WTC11 (cell line): ENCODE measurements at regions not wholly inside any gene's neighbourhood (a gene's known extent, or its start where the extent isn't known, plus 50 kb on each side); places are given as distances from the start of the nearest gene placed in this dataset.
A peak's percentile ranks its signal among the peaks of the same experiment; 100 is the strongest.

Source experiments
- ATAC-seq: fragments of 200-7000 bp; cut with Tn5 transposase; 2 replicates; pipeline ENCODE4 v1.10.0; 2021; ENCODE audit warnings: mild to moderate bottlenecking, moderate library complexity
- CTCF ChIA-PET: fragments of 300-600 bp; sonication (Branson Sonifier 250); formaldehyde crosslinking; loops from one replicate; lab custom pipeline; 2021; ENCODE audit warnings: antibody characterized with exemption; lab: Charles Lee
- POLR2A ChIA-PET: fragments of 350-600 bp; sonication (Branson Sonifier 250); formaldehyde crosslinking; loops from one replicate; lab custom pipeline; 2021; ENCODE audit warnings: antibody characterized with exemption; lab: Charles Lee
- DNase-seq: peaks from one replicate; pipeline ENCODE4 v3.0.0; 2021; ENCODE audit warnings: low spot score
- H3K27ac Mint-ChIP-seq: 2 replicates; pipeline ENCODE4 v1.8.0; 2021; ENCODE audit warnings: mixed read lengths
- H3K27me3 Mint-ChIP-seq: 2 replicates; pipeline ENCODE4 v1.8.0; 2021; ENCODE audit warnings: low read depth, mild to moderate bottlenecking, moderate library complexity, mixed read lengths
- H3K36me3 Mint-ChIP-seq: 2 replicates; pipeline ENCODE4 v1.8.0; 2021; ENCODE audit warnings: mixed read lengths
- H3K4me1 Mint-ChIP-seq: 2 replicates; pipeline ENCODE4 v1.8.0; 2022; ENCODE audit warnings: mixed read lengths
- H3K4me3 Mint-ChIP-seq: 2 replicates; pipeline ENCODE4 v1.8.0; 2021; ENCODE audit warnings: mild to moderate bottlenecking, moderate library complexity, mixed read lengths
- H3K9me3 Mint-ChIP-seq: 2 replicates; pipeline ENCODE4 v1.8.0; 2021; ENCODE audit warnings: mixed read lengths
- ATF1 ChIP-seq: sonication (generic); formaldehyde crosslinking; IDR thresholded peaks from 2 replicates; pipeline ENCODE4 v1.8.1; 2023; ENCODE audit warnings: mild to moderate bottlenecking, moderate library complexity, missing genetic modification reagents
- ATF2 ChIP-seq: sonication (generic); formaldehyde crosslinking; IDR thresholded peaks from 2 replicates; pipeline ENCODE4 v1.8.1; 2022; ENCODE audit warnings: low read depth, missing genetic modification reagents, borderline replicate concordance
- CREB1 ChIP-seq: sonication (generic); formaldehyde crosslinking; IDR thresholded peaks from 2 replicates; pipeline ENCODE4 v1.8.0; 2023; ENCODE audit warnings: mild to moderate bottlenecking, missing genetic modification reagents
- ETV6 ChIP-seq: sonication (generic); formaldehyde crosslinking; IDR thresholded peaks from 2 replicates; pipeline ENCODE4 v1.8.1; 2022; ENCODE audit warnings: mild to moderate bottlenecking, missing genetic modification reagents
- GRHL2 ChIP-seq: fragments of 250-450 bp; sonication (Bioruptor Pico); IDR thresholded peaks from 2 replicates; pipeline ENCODE4 v1.8.0; 2022; ENCODE audit warnings: mild to moderate bottlenecking, moderate library complexity; ENCODE audit not compliant: insufficient replicate concordance, severe bottlenecking
- GTF2I ChIP-seq: fragments of 250-450 bp; sonication (Bioruptor Pico); conservative IDR thresholded peaks from 2 replicates; pipeline ENCODE4 v1.4.0; 2021; ENCODE audit warnings: mild to moderate bottlenecking
- HMGA2 ChIP-seq: fragments of 250-450 bp; sonication (Bioruptor Pico); IDR thresholded peaks from 2 replicates; pipeline ENCODE4 v1.4.0; 2021; ENCODE audit warnings: mild to moderate bottlenecking, moderate library complexity
- JUN ChIP-seq: sonication (generic); formaldehyde crosslinking; IDR thresholded peaks from 2 replicates; pipeline ENCODE4 v1.8.0; 2023; ENCODE audit warnings: mild to moderate bottlenecking, missing genetic modification reagents
- NFE2L1 ChIP-seq: sonication (generic); formaldehyde crosslinking; IDR thresholded peaks from 2 replicates; pipeline ENCODE4 v1.8.1; 2023; ENCODE audit warnings: missing genetic modification reagents
- NR2C2 ChIP-seq: sonication (generic); formaldehyde crosslinking; IDR thresholded peaks from 2 replicates; pipeline ENCODE4 v1.8.0; 2022; ENCODE audit warnings: mild to moderate bottlenecking, missing genetic modification reagents
- PRDM15 ChIP-seq: sonication (generic); formaldehyde crosslinking; IDR thresholded peaks from 2 replicates; pipeline ENCODE4 v1.8.0; 2022; ENCODE audit warnings: missing genetic modification reagents
- PRRX2 ChIP-seq: fragments of 250-450 bp; sonication (Bioruptor Pico); IDR thresholded peaks from 2 replicates; pipeline ENCODE4 v1.8.0; 2021; ENCODE audit warnings: mild to moderate bottlenecking
- RORB ChIP-seq: fragments of 250-450 bp; sonication (Bioruptor Pico); IDR thresholded peaks from 2 replicates; pipeline ENCODE4 v1.9.0; 2021; ENCODE audit warnings: mild to moderate bottlenecking
- SMAD3 ChIP-seq: sonication (generic); formaldehyde crosslinking; IDR thresholded peaks from 2 replicates; pipeline ENCODE4 v1.8.0; 2022; ENCODE audit warnings: missing genetic modification reagents, mild to moderate bottlenecking, borderline replicate concordance
- SMAD4 ChIP-seq: sonication (generic); formaldehyde crosslinking; IDR thresholded peaks from 2 replicates; pipeline ENCODE4 v1.8.0; 2022; ENCODE audit warnings: mild to moderate bottlenecking, missing genetic modification reagents
- TP53 ChIP-seq: sonication (generic); formaldehyde crosslinking; IDR thresholded peaks from 2 replicates; pipeline ENCODE4 v1.8.1; 2023; ENCODE audit warnings: mild to moderate bottlenecking, missing genetic modification reagents
- ZBTB21 ChIP-seq: sonication (generic); formaldehyde crosslinking; IDR thresholded peaks from 2 replicates; pipeline ENCODE4 v1.8.1; 2023; ENCODE audit warnings: mild to moderate bottlenecking, missing genetic modification reagents, borderline replicate concordance
- ZNF232 ChIP-seq: sonication (generic); formaldehyde crosslinking; IDR thresholded peaks from 2 replicates; pipeline ENCODE4 v1.8.0; 2022; ENCODE audit warnings: mild to moderate bottlenecking, missing genetic modification reagents
- ZNF317 ChIP-seq: sonication (generic); formaldehyde crosslinking; IDR thresholded peaks from 2 replicates; pipeline ENCODE4 v1.8.1; 2023; ENCODE audit warnings: low read depth, mild to moderate bottlenecking, moderate library complexity, missing genetic modification reagents, borderline replicate concordance
- TF ChIP-seq, protein P1 (sequence below): sonication (generic); formaldehyde crosslinking; IDR thresholded peaks from 2 replicates; pipeline ENCODE4 v1.8.1; 2023; ENCODE audit warnings: mild to moderate bottlenecking, missing genetic modification reagents, moderate library complexity
- TF ChIP-seq, protein P2 (sequence below): sonication (generic); formaldehyde crosslinking; IDR thresholded peaks from 2 replicates; pipeline ENCODE4 v1.8.1; 2022; ENCODE audit warnings: missing genetic modification reagents, borderline replicate concordance
- TF ChIP-seq, protein P3 (sequence below): fragments of 200-600 bp; IDR thresholded peaks from 2 replicates; pipeline ENCODE4 v1.8.0; 2022; ENCODE audit warnings: antibody characterized with exemption

DNA sequence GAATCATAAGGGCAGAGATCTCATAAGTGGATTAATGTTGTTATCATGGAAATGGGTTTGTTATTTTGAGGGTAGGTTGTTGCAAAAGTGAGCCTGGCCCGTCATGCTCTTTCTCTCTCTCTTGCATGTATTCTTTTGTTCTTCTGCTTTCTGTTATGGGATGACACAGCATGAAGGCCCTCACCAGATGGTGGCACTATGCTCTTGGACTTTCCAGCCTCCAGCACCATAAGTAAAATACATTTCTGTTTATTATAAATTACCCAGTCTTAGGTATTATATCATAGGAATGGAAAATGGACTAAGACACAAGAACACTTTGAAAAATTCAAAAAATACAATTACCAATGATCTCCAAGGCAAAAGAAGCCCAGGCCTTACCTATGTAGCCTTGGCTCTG lies 676.1 kb downstream of the PTPRU start:
- Mint-ChIP-seq H3K36me3 (peaks cover 6% of the 10 kb centered on the region), H3K27ac (no peak overlapping the region), H3K4me1 (peaks cover 14% of the 10 kb centered on the region), H3K9me3 (peaks cover 11% of the 10 kb centered on the region), H3K4me3 (no peak overlapping the region), H3K27me3 (peaks cover 3% of the 10 kb centered on the region; the same call in 1 of the 2 replicates)
- CTCF ChIA-PET, result no interaction called here
- TF ChIP-seq, protein P1, sequence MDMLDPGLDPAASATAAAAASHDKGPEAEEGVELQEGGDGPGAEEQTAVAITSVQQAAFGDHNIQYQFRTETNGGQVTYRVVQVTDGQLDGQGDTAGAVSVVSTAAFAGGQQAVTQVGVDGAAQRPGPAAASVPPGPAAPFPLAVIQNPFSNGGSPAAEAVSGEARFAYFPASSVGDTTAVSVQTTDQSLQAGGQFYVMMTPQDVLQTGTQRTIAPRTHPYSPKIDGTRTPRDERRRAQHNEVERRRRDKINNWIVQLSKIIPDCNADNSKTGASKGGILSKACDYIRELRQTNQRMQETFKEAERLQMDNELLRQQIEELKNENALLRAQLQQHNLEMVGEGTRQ (CRISPR knock-in tag), result no peak
- TF ChIP-seq, protein P2, sequence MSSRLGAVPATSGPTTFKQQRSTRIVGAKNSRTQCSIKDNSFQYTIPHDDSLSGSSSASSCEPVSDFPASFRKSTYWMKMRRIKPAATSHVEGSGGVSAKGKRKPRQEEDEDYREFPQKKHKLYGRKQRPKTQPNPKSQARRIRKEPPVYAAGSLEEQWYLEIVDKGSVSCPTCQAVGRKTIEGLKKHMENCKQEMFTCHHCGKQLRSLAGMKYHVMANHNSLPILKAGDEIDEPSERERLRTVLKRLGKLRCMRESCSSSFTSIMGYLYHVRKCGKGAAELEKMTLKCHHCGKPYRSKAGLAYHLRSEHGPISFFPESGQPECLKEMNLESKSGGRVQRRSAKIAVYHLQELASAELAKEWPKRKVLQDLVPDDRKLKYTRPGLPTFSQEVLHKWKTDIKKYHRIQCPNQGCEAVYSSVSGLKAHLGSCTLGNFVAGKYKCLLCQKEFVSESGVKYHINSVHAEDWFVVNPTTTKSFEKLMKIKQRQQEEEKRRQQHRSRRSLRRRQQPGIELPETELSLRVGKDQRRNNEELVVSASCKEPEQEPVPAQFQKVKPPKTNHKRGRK (CRISPR knock-in tag), result no peak
- TF ChIP-seq ZNF317 (CRISPR knock-in tag), result no peak
- TF ChIP-seq NFE2L1 (CRISPR knock-in tag), result peak; percentile 34; the same call in 1 of the 2 replicates
- no peak for TF ChIP-seq CREB1 (CRISPR knock-in tag)
- TF ChIP-seq RORB (CRISPR knock-in tag), result no peak
- DNase-seq (no peak), ATAC-seq (no peak)
- POLR2A ChIA-PET, result no interaction called here

DNA sequence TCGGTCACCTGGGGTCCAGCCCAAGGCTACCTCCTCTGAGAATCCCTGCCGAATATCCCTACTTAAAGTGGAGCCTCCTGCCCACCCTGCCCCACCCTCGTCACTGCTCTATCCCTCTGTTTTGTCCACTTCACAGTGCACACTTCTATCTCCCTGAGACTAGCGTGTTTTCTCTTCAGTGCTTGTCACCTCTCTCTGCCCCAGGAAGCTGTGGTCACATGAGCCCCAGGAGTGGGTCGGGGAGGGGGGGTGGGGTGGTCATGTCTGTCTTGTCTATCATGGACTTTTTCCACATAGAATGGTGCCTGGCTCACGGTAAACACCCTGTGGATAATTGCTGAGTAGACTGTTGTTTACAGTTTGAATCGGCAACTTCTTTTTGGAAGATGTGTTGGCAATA lies 673.6 kb downstream of the PTPRU start:
- H3K4me3 Mint-ChIP-seq, result no peak overlapping the region
- no peak overlapping the region for H3K27ac Mint-ChIP-seq
- H3K27me3 Mint-ChIP-seq, result no peaks in the 10 kb centered on the region
- ChIA-PET CTCF (interaction anchor here (1.1 to 1.6 kb wide), 2 partner anchors 33 to 176 kb away, joined by 3 to 4 read pairs; no protein-coding TSS in a partner anchor), POLR2A (no interaction called here)
- H3K4me1 Mint-ChIP-seq, result peaks cover 5% of the 10 kb centered on the region
- DNase-seq (no peak), ATAC-seq (no peak)
- TF ChIP-seq ATF2, result no peak
- TF ChIP-seq HMGA2 (CRISPR knock-in tag), result no peak
- TF ChIP-seq ETV6 (CRISPR knock-in tag), result no peak
- no peak for TF ChIP-seq PRRX2 (CRISPR knock-in tag)
- no peak for TF ChIP-seq ATF1
- no peak for TF ChIP-seq GTF2I
- TF ChIP-seq, protein P1 (CRISPR knock-in tag), result no peak
- TF ChIP-seq ZNF317 (CRISPR knock-in tag), result no peak
- no peak for TF ChIP-seq TP53 (CRISPR knock-in tag)
- TF ChIP-seq, protein P3, sequence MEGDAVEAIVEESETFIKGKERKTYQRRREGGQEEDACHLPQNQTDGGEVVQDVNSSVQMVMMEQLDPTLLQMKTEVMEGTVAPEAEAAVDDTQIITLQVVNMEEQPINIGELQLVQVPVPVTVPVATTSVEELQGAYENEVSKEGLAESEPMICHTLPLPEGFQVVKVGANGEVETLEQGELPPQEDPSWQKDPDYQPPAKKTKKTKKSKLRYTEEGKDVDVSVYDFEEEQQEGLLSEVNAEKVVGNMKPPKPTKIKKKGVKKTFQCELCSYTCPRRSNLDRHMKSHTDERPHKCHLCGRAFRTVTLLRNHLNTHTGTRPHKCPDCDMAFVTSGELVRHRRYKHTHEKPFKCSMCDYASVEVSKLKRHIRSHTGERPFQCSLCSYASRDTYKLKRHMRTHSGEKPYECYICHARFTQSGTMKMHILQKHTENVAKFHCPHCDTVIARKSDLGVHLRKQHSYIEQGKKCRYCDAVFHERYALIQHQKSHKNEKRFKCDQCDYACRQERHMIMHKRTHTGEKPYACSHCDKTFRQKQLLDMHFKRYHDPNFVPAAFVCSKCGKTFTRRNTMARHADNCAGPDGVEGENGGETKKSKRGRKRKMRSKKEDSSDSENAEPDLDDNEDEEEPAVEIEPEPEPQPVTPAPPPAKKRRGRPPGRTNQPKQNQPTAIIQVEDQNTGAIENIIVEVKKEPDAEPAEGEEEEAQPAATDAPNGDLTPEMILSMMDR, result no peak
- no peak for TF ChIP-seq JUN (CRISPR knock-in tag)
- peaks cover 6% of the 10 kb centered on the region for H3K36me3 Mint-ChIP-seq
- H3K9me3 Mint-ChIP-seq, result peaks cover 11% of the 10 kb centered on the region

GRCh38 chr1:29907596-29907995 lies 671.3 kb downstream of the PTPRU start:
- no peak overlapping the region for H3K27ac Mint-ChIP-seq
- H3K27me3 Mint-ChIP-seq, result no peaks in the 10 kb centered on the region
- DNase-seq (no peak), ATAC-seq (no peak)
- H3K4me3 Mint-ChIP-seq, result no peak overlapping the region
- peaks cover 6% of the 10 kb centered on the region for H3K36me3 Mint-ChIP-seq
- peaks cover 5% of the 10 kb centered on the region for H3K4me1 Mint-ChIP-seq
- ChIA-PET POLR2A (no interaction called here), CTCF (no interaction called here)
- H3K9me3 Mint-ChIP-seq, result peaks cover 9% of the 10 kb centered on the region
- TF ChIP-seq ZNF232 (CRISPR knock-in tag) (no peak), NR2C2 (CRISPR knock-in tag) (no peak), HMGA2 (CRISPR knock-in tag) (no peak), SMAD3 (CRISPR knock-in tag) (no peak), ZBTB21 (CRISPR knock-in tag) (no peak), NFE2L1 (CRISPR knock-in tag) (no peak), PRDM15 (CRISPR knock-in tag) (no peak), GRHL2 (CRISPR knock-in tag) (no peak), SMAD4 (CRISPR knock-in tag) (no peak)
- TF ChIP-seq, protein P1 (CRISPR knock-in tag), result no peak
